ENCODE measurements at regions not wholly inside any gene's neighbourhood (a gene's known extent, or its start where the extent isn't known, plus 50 kb on each side); places are given as distances from the start of the nearest gene placed in this dataset.

GRCh38 chr6:53413326-53413725, 64.6 kb upstream of the ELOVL5 start:
- Histone ChIP-seq H3K9me3 (ENCODE audit: control insufficient read depth, insufficient read depth, low read length) (no peaks in the 10 kb centered on the region), H3K36me3 (ENCODE audit: control insufficient read depth, insufficient read depth, low read length) (no peaks in the 10 kb centered on the region), H3K27ac (ENCODE audit: low read length) (no peak overlapping the region), H3K4me3 (ENCODE audit: low read length) (no peak overlapping the region), H3K4me1 (ENCODE audit: control insufficient read depth, insufficient read depth, low read length) (no peaks in the 10 kb centered on the region), H3K27me3 (ENCODE audit: control insufficient read depth, insufficient read depth, low read length) (no peaks in the 10 kb centered on the region)
- WGBS (ENCODE audit: insufficient coverage, insufficient read length): no CpG with 5 or more reads among the region's 4 CpGs
- DNase-seq (ENCODE audit: low read depth, low spot score): no peak

DNA sequence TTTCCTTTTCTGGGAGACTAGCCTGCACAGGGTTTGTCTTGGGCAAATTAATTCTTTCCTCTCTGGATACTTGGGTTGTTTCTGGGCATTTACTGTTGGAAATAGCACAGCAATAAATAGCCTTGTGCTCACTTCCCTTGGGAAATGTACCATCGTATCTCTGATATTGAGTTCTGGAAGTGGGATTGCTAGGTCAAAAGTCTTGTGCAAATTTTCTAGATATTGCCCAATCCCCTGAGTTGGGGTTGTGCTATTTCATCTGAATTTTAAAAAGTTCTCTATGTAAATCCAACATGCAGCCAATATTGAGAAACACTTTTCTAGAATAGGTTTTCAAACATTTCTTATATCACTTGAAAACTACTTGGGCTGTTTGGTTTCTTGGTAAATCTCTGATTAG, 64.0 kb upstream of the ELOVL5 start:
- Histone ChIP-seq H3K27ac (ENCODE audit: low read length) (no peak overlapping the region), H3K36me3 (ENCODE audit: control insufficient read depth, insufficient read depth, low read length) (no peaks in the 10 kb centered on the region), H3K4me1 (ENCODE audit: control insufficient read depth, insufficient read depth, low read length) (no peaks in the 10 kb centered on the region), H3K27me3 (ENCODE audit: control insufficient read depth, insufficient read depth, low read length) (no peaks in the 10 kb centered on the region), H3K4me3 (ENCODE audit: low read length) (no peak overlapping the region), H3K9me3 (ENCODE audit: control insufficient read depth, insufficient read depth, low read length) (no peaks in the 10 kb centered on the region)
- DNase-seq (ENCODE audit: low read depth, low spot score): no peak
- no CpG with 5 or more reads among the region's 1 CpG for WGBS (ENCODE audit: insufficient coverage, insufficient read length)

DNA sequence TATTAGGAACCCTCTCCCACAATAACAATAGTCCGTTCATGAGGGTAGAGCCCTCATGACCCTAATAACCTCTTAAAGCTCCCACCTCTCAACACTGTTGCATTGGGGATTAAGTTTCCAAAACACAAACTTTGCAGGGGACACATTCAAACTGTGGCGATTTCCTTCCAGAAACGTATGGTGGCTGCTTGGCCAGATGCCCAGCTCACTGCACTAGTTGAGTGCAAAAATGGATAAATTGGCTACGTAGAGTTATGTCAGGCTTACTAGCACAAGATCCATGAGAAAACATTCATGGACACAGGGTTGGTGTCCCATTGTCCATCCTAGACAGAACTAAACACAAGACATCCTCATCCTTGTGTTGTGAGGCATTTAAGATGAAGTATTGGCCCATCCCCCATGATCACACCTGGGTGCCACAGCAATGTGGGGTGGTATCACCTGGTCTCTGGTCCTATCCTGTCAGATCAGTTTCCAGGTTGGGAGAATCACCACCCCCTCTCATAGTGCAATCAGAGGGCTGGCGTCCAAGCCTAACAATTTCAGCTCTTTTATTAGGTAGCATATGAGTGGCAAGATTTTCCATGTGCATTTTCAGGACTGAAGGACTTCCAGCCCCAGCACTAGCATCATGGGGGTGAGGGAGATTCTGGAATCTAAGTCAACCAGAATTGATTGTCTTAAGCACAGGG, 63.4 kb upstream of the ELOVL5 start:
- H3K4me1 ChIP-seq (ENCODE audit: control insufficient read depth, insufficient read depth, low read length): no peaks in the 10 kb centered on the region
- H3K36me3 ChIP-seq (ENCODE audit: control insufficient read depth, insufficient read depth, low read length): no peaks in the 10 kb centered on the region
- no peak overlapping the region for H3K27ac ChIP-seq (ENCODE audit: low read length)
- no peaks in the 10 kb centered on the region for H3K9me3 ChIP-seq (ENCODE audit: control insufficient read depth, insufficient read depth, low read length)
- no CpG with 5 or more reads among the region's 5 CpGs for WGBS (ENCODE audit: insufficient coverage, insufficient read length)
- H3K4me3 ChIP-seq (ENCODE audit: low read length): no peak overlapping the region
- DNase-seq (ENCODE audit: low read depth, low spot score): no peak
- H3K27me3 ChIP-seq (ENCODE audit: control insufficient read depth, insufficient read depth, low read length): no peaks in the 10 kb centered on the region

DNA sequence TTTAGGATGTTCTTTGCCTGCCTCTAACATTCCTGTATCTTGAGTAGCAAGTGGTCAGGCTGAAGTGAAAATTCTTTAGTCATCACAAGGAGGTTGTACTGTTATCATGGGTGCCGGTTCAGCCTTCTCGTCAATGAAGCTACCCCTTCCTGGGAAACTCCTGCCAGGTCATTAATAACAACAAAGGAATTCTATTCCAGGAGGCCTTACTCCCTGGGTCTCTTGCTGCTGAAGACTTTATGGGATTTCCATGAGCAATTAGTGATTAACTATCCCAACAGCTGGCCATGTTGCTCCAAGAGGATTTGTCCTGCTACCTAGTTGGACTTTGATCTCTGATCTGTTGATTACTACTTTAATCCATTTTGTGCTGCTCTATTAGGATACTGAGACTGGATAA, 62.7 kb upstream of the ELOVL5 start:
- no CpG with 5 or more reads among the region's 2 CpGs for WGBS (ENCODE audit: insufficient coverage, insufficient read length)
- Histone ChIP-seq H3K36me3 (ENCODE audit: control insufficient read depth, insufficient read depth, low read length) (no peaks in the 10 kb centered on the region), H3K4me1 (ENCODE audit: control insufficient read depth, insufficient read depth, low read length) (no peaks in the 10 kb centered on the region), H3K27ac (ENCODE audit: low read length) (no peak overlapping the region), H3K4me3 (ENCODE audit: low read length) (no peak overlapping the region), H3K9me3 (ENCODE audit: control insufficient read depth, insufficient read depth, low read length) (no peaks in the 10 kb centered on the region), H3K27me3 (ENCODE audit: control insufficient read depth, insufficient read depth, low read length) (no peaks in the 10 kb centered on the region)
- no peak for DNase-seq (ENCODE audit: low read depth, low spot score)

- no peak overlapping the region for H3K4me3 ChIP-seq (ENCODE audit: low read length)
- no peaks in the 10 kb centered on the region for H3K27me3 ChIP-seq (ENCODE audit: control insufficient read depth, insufficient read depth, low read length)
- H3K4me1 ChIP-seq (ENCODE audit: control insufficient read depth, insufficient read depth, low read length): no peaks in the 10 kb centered on the region
- no peak overlapping the region for H3K27ac ChIP-seq (ENCODE audit: low read length)
- WGBS (ENCODE audit: insufficient coverage, insufficient read length): no CpG with 5 or more reads among the region's 9 CpGs
- DNase-seq (ENCODE audit: low read depth, low spot score): peak; percentile 16
- H3K36me3 ChIP-seq (ENCODE audit: control insufficient read depth, insufficient read depth, low read length): no peaks in the 10 kb centered on the region
- H3K9me3 ChIP-seq (ENCODE audit: control insufficient read depth, insufficient read depth, low read length): no peaks in the 10 kb centered on the region
These were observed 61.9 kb upstream of the ELOVL5 start for GRCh38 chr6:53410508-53411258.

DNA sequence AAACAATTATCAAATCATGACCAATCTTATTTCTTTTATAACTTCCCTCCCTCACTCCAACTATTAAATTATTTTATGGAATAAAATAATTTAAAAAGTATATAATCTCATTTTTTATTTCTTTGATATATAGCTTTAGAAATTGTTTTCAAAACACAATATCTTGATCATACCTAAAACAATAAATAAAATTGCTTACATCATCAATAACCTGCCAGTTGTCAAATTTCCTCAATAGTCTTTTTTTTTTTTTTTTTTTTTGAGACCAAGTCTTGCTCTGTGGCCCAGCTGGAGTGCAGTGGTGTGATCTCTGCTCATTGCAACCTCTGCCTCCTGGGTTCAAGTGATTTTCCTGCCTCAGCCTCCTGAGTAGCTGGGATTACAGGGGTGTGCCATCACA, 60.1 kb upstream of the ELOVL5 start:
- H3K9me3 ChIP-seq (ENCODE audit: control insufficient read depth, insufficient read depth, low read length): no peaks in the 10 kb centered on the region
- H3K4me3 ChIP-seq (ENCODE audit: low read length): no peak overlapping the region
- H3K36me3 ChIP-seq (ENCODE audit: control insufficient read depth, insufficient read depth, low read length): no peaks in the 10 kb centered on the region
- no peak for DNase-seq (ENCODE audit: low read depth, low spot score)
- H3K4me1 ChIP-seq (ENCODE audit: control insufficient read depth, insufficient read depth, low read length): no peaks in the 10 kb centered on the region
- H3K27ac ChIP-seq (ENCODE audit: low read length): no peak overlapping the region
- H3K27me3 ChIP-seq (ENCODE audit: control insufficient read depth, insufficient read depth, low read length): no peaks in the 10 kb centered on the region

GRCh38 chr6:53399027-53399344, 50.2 kb upstream of the ELOVL5 start:
- Histone ChIP-seq H3K27ac (ENCODE audit: low read length) (no peak overlapping the region), H3K36me3 (ENCODE audit: control insufficient read depth, insufficient read depth, low read length) (no peaks in the 10 kb centered on the region), H3K9me3 (ENCODE audit: control insufficient read depth, insufficient read depth, low read length) (no peaks in the 10 kb centered on the region), H3K4me1 (ENCODE audit: control insufficient read depth, insufficient read depth, low read length) (no peaks in the 10 kb centered on the region), H3K27me3 (ENCODE audit: control insufficient read depth, insufficient read depth, low read length) (no peaks in the 10 kb centered on the region), H3K4me3 (ENCODE audit: low read length) (no peak overlapping the region)
- no peak for DNase-seq (ENCODE audit: low read depth, low spot score)

DNA sequence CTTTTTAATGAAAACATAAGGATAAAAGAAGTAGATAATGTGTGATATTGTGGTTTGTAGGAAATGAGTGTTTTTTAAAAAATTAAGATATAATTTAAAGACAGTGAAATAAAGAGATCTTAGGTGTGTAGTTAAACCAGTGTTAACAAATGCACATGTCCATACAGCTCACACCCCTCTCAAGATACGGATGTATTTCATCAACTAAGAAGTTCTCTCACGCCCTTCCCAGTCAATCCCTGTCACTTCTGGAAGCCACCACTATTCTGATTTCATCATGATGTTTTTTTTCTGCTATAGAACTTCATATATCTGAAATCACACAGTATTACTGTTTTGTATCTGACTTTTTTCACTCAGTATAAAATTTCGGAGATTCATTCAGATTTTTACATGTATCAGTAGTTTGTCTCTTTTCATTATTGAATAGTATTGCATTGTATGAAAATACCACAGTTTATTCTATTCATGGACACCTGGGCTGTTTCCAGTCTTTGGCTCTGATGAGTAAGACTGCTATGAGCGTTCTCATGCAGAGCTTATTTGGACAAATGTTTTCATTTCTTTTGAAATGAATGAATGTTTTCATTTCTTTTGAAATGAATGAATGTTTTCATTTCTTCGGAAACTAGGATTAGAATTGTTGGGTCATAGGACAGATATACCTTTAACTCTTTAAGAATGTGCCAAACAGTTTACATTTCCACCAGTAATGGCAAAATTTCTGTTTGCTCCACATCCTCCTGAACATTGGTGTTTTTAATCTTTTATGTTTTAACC, 49.7 kb upstream of the ELOVL5 start:
- Histone ChIP-seq H3K27ac (ENCODE audit: low read length) (no peak overlapping the region), H3K36me3 (ENCODE audit: control insufficient read depth, insufficient read depth, low read length) (no peaks in the 10 kb centered on the region), H3K27me3 (ENCODE audit: control insufficient read depth, insufficient read depth, low read length) (no peaks in the 10 kb centered on the region), H3K4me1 (ENCODE audit: control insufficient read depth, insufficient read depth, low read length) (no peaks in the 10 kb centered on the region), H3K9me3 (ENCODE audit: control insufficient read depth, insufficient read depth, low read length) (no peaks in the 10 kb centered on the region), H3K4me3 (ENCODE audit: low read length) (no peak overlapping the region)
- DNase-seq (ENCODE audit: low read depth, low spot score): no peak
- WGBS (ENCODE audit: insufficient coverage, insufficient read length): no CpG with 5 or more reads among the region's 5 CpGs

Measured in iPS DF 6.9 (cell line).